GM12878 (cell line): ENCODE measurements at regions not wholly inside any gene's neighbourhood (a gene's known extent, or its start where the extent isn't known, plus 50 kb on each side); places are given as distances from the start of the nearest gene placed in this dataset.

Experiments
- CTCF ChIP-seq, 3 experiments: IDR thresholded peaks in 2 of 3; conservative IDR thresholded peaks in 1 of 3; 2 replicates each; pipeline ENCODE4 v1.5.1; 2011; ENCODE audit warnings: low read depth in 3 of 3, low read length in 3 of 3, mild to moderate bottlenecking in 3 of 3, control low read depth in 2 of 3, moderate library complexity in 2 of 3, inconsistent platforms in 1 of 3, mixed read lengths in 1 of 3; ENCODE audit not compliant: control insufficient read depth in 2 of 3, insufficient read depth in 1 of 3; ENCODE audit errors: extremely low read depth in 1 of 3
- EP300 ChIP-seq, 2 experiments: fragments of 150-350 bp in 1 of 2; IDR thresholded peaks; 2 replicates each; pipeline ENCODE4 v1.6.1; 2011 to 2012; ENCODE audit warnings: low read depth in 2 of 2, low read length in 2 of 2, borderline replicate concordance in 1 of 2, improper control_type of control experiment in 1 of 2, inconsistent platforms in 1 of 2; ENCODE audit not compliant: control insufficient read depth in 1 of 2
- FOXK2 ChIP-seq: fragments of 450-650 bp; IDR thresholded peaks from 2 replicates; pipeline ENCODE4 v1.6.1; 2017; ENCODE audit warnings: mild to moderate bottlenecking, moderate library complexity
- JUNB ChIP-seq: IDR thresholded peaks from 2 replicates; pipeline ENCODE4 v1.6.1; 2016; ENCODE audit warnings: antibody characterized with exemption, mild to moderate bottlenecking
- KDM1A ChIP-seq: fragments of 200-600 bp; sonication (generic); IDR thresholded peaks from 2 replicates; pipeline ENCODE4 v1.6.1; 2016; ENCODE audit warnings: borderline replicate concordance
- MYC ChIP-seq: IDR thresholded peaks from 2 replicates; pipeline ENCODE4 v1.6.1; 2011; ENCODE audit warnings: mild to moderate bottlenecking, low read length, moderate library complexity, inconsistent platforms; ENCODE audit not compliant: insufficient read depth, insufficient replicate concordance, insufficient read length, severe bottlenecking
- POLR2A ChIP-seq: IDR thresholded peaks from 2 replicates; pipeline ENCODE4 v1.6.1; 2011; ENCODE audit warnings: low read depth, mild to moderate bottlenecking, low read length
- RAD21 ChIP-seq: IDR thresholded peaks from 2 replicates; pipeline ENCODE4 v1.6.1; 2011; ENCODE audit warnings: mild to moderate bottlenecking, low read depth, low read length, moderate library complexity; ENCODE audit not compliant: insufficient read depth
- SRF ChIP-seq, 2 experiments: IDR thresholded peaks; 2 replicates each; pipeline ENCODE4 v1.6.1; 2011; ENCODE audit warnings: low read depth in 2 of 2, low read length in 2 of 2, mild to moderate bottlenecking in 1 of 2, moderate library complexity in 1 of 2
- USF1 ChIP-seq: IDR thresholded peaks from 2 replicates; pipeline ENCODE4 v1.6.1; 2011; ENCODE audit warnings: borderline replicate concordance, low read depth, mild to moderate bottlenecking, moderate library complexity, mixed read lengths, low read length; ENCODE audit not compliant: insufficient read depth; ENCODE audit errors: extremely low read length
- USF2 ChIP-seq: IDR thresholded peaks from 2 replicates; pipeline ENCODE4 v1.6.1; 2011; ENCODE audit warnings: low read depth, low read length, improper control_type of control experiment, borderline replicate concordance
- ZBED1 ChIP-seq: IDR thresholded peaks from 2 replicates; pipeline ENCODE4 v1.6.1; 2016; ENCODE audit warnings: borderline replicate concordance

GRCh38 chr21:18164933-18165332 is 79.7 kb upstream of the CHODL start:
- TF ChIP-seq POLR2A (no peak), SRF (IDR thresholded peaks at IDR 0.05; ENCODE audit: low read depth in 2 of 2, low read length in 2 of 2) (no peak), CTCF (IDR thresholded peaks at IDR 0.05 in 2 of 3, conservative IDR thresholded peaks at IDR 0.05 in 1 of 3; ENCODE audit: control insufficient read depth in 2 of 3, extremely low read depth in 1 of 3, insufficient read depth in 1 of 3, low read depth in 3 of 3, low read length in 3 of 3) (no peak), ZBED1 (no peak), FOXK2 (no peak), USF2 (no peak), MYC (no peak), EP300 (IDR thresholded peaks at IDR 0.05; ENCODE audit: borderline replicate concordance in 1 of 2, control insufficient read depth in 1 of 2, low read depth in 2 of 2, low read length in 2 of 2) (no peak), KDM1A (no peak), RAD21 (no peak), JUNB (no peak), USF1 (no peak)
